K562 (cell line): ENCODE measurements at regions not wholly inside any gene's neighbourhood (a gene's known extent, or its start where the extent isn't known, plus 50 kb on each side); places are given as distances from the start of the nearest gene placed in this dataset.

Experiments
- CBX1 ChIP-seq: sonication (generic); IDR thresholded peaks from 2 replicates; pipeline ENCODE4 v1.6.1; 2016; ENCODE audit warnings: antibody characterized with exemption, low read depth, mild to moderate bottlenecking
- DMBX1 ChIP-seq: fragments of 250-450 bp; sonication (Bioruptor Pico); IDR thresholded peaks from 2 replicates; pipeline ENCODE4 v1.8.0; 2022; ENCODE audit warnings: inconsistent platforms, mild to moderate bottlenecking, moderate library complexity, borderline replicate concordance
- TBP ChIP-seq: optimal IDR thresholded peaks from 2 replicates; pipeline ENCODE3; 2011; ENCODE audit warnings: low read depth, low read length, improper control_type of control experiment

- TF ChIP-seq CBX1 (no peak), DMBX1 (CRISPR knock-in tag) (no peak), TBP (no peak)
These were observed 179.6 kb downstream of the BARD1 start (continued) for GRCh38 chr2:214629875-214630274.
